ENCODE measurements at regions not wholly inside any gene's neighbourhood (a gene's known extent, or its start where the extent isn't known, plus 50 kb on each side); places are given as distances from the start of the nearest gene placed in this dataset.
A peak's percentile ranks its signal among the peaks of the same experiment; 100 is the strongest.
"Not testable (repeated sequence)": the region's sequence is repeated elsewhere in the genome, so short reads cannot be mapped to it uniquely, and the experiment has no call there.

DNA sequence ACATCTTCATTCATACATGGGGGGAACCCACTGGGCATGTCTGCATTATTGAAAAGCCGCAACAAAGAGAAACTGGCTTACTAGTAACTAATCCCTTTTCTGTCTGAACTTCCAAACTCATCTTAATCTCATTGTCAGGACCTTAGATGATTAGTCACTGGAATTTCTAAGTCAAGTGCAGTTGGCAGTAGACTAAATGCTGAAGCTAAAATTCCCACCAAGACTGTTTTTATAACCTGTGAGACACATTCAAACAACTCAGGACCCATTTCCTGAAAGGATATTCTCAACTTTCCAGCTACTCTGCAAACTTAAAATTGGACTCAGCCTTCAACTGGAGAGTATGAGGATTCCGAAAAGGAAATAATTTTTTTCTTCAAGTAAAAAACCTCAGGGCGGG lies 94.8 kb upstream of the SCAF8 start:
- DNase-seq = no peak

- not testable (repeated sequence) for DNase-seq
These were observed 94.0 kb upstream of the SCAF8 start for GRCh38 chr6:154639196-154639595.

DNA sequence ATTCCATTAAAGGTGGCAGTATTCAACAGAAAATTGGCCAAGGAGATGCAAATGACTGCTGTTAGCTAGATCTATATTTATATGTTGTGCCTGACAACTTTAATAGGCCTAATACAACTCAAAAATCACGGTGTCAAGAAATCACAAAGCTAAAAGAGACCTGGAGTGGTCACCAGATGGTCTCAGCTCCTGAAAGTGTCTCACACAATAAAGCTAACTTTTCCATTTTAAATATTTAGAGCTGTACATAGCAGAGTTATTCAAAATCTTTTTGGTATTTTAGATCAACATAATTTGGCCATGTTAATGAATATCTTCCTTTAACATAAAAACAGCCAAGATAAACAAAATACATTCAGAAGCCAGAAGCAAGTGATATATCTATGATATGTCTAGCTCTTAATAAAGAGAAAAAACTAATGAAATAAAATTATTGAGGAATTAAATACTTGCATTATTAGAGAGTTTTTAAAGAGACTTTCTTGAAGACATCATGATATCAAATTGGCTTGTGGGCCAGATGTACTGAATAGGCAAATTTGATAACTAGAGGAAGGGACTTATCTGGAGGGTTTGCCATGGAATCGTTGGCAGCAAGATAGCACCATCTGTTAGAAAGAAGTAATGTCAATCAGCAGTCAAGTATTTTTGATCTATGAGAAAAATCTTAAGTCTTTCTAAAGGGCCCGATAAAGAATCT lies 84.9 kb upstream of the SCAF8 start:
- DNase-seq = no peak

DNA sequence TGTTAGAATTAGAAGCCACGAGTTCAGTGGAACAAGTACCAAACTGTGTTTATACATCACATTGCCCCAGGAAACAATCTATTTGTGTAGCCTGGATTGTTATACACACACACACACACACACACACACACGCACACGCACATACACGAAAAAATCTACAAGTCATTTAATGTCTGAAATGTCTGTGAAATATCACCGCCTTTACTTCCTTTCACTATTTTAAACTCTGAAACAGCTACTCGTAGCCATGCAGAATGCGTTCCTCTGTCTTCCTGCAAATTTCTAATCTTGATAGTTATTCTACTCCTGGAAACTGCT lies 84.4 kb upstream of the SCAF8 start:
- DNase-seq = no peak

- DNase-seq = no peak
These were observed 83.5 kb upstream of the SCAF8 start for GRCh38 chr6:154649721-154650120.

DNA sequence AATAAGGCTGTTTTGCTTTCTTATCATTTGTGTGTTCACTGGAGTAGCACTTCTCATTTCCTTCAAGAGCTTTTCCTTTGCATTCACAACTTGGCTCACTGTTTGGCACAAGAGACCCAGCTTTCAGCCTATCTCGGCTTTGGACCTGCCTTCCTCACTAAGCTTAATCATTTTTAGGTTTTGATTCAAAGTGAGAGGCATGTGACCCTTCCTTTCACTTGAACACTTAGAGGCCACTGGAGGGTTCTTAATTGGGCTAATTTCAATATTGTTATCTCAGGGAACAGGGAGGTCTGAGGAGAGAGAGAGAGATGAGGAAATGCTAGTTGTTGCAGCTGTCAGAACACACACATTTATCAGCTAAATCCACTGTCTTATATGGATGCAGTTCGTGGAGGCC lies 82.9 kb upstream of the SCAF8 start:
- peak in 1 of 2 donors; percentile 7 for DNase-seq

- no peak for DNase-seq
These were observed 81.6 kb upstream of the SCAF8 start for GRCh38 chr6:154651656-154652055.

DNA sequence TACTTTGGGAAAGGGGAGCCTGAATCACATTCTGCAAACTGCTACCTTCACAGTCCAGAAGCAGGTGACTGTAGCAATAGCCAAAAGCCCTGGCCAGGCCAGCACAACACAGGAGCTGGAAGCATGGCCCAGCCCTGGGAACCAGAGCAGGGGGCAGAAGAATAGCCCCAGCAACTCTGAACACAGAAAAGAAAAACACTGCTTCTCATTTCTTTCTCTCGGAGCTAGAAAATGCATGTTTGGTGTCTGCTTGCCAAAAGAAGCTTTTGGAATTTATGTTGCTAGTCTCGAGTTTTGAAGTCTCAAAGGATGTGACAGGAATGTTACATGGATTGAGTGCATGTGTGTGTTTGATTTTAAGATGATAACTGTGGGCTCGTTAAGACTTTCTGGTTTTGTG lies 79.8 kb upstream of the SCAF8 start:
- no peak for DNase-seq

- no peak for DNase-seq
These were observed 79.4 kb upstream of the SCAF8 start for GRCh38 chr6:154653853-154654252.

DNA sequence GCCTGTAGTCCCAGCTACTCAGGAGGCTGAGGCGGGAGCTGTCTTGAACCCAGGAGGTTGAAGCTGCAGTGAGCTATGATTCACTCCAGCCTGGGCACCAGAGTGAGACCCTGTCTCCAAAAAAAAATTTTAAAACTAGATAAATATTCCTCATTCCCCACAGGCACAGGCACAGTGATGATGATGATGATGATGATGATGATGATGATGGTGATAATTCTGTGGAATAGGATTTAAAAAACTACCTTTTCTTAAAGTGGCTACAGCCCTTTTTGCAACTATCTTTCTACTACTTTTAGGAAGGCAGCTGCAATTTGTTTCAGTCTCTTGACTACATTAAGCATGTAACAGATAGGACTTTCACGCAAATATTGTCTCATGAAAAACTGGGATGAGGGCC lies 76.6 kb upstream of the SCAF8 start:
- DNase-seq = no peak

DNA sequence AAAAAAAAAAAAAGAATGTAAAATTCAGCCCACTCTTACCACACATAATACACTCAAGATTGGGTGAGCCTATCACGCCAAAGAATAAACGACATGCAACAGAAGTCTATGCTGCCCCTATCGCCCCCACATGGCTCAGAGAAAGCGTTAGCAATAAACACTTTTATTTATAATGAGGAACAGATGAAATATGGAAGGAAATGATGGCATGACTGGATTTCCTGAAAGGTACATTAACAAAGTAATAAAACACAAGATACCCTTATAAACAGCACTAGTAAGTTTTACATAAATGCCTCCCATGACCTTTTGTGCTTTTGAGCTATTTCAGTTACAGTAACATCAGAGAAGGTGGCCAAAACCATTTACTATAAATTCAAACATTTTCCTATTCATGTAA lies 71.4 kb upstream of the SCAF8 start:
- peak in 1 of 2 donors; percentile 12 for DNase-seq

- DNase-seq = no peak
These were observed 68.9 kb upstream of the SCAF8 start for GRCh38 chr6:154664287-154664686.

DNA sequence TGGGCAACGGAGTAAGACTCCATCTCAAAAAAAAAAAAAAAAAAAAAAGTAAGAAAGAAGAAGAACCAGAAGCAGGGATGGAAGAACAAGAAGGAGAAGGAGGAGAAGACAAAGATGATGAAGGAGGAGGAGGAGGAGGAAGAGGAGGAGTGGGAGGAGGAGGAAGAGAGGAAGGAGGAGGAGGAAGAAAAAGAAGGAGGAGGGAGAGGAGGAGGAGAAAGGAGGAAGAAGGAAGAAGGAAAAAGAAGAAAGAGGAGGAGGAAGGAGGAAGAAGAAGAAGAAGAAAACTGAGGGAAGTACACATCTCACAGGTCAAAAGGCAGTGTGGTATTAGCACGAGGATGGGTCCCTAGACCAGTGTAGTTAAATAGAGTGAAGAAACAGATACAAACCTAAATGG lies 65.1 kb upstream of the SCAF8 start:
- no peak for DNase-seq

DNA sequence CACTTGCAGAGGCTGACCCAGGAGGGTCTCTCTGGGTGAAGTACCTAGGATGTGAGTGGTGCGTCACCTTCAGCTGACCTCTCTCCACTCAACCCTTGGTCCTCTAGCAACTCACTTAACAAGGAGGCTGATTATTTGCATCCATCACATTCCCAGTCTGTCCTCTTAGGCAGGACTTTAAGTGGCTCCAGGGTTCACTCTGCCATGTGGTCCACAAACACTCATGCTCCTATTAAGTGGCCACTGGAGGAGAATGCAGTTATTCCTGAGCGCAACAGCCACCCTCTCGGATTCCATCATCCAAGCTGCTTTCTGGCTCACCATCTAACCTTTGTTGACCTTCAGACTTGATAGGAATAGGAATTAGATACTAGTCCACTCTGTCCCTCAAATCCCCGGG lies 61.1 kb upstream of the SCAF8 start:
- no peak for DNase-seq

DNA sequence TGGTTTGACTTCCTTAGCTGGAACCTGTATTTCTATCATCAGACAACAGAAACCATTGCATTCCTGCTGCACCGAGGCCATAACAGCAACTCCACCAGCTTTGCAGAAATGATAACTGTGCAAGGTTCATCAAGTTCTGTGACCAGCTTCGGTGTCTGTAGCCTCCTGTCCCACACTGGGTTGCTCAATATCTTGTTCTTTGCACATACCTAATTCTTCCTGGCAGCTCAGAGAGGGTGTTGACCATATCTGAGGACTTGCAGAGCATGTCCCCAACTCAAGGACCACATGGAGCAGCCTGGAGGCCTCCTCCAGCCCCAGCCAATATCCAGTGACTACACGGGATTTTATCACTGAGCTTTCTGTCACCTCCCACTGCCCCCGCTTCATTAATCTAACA lies 59.3 kb upstream of the SCAF8 start:
- DNase-seq = no peak

GRCh38 chr6:154675602-154676088 lies 57.6 kb upstream of the SCAF8 start:
- peak; percentile 26 to 94 for DNase-seq

DNA sequence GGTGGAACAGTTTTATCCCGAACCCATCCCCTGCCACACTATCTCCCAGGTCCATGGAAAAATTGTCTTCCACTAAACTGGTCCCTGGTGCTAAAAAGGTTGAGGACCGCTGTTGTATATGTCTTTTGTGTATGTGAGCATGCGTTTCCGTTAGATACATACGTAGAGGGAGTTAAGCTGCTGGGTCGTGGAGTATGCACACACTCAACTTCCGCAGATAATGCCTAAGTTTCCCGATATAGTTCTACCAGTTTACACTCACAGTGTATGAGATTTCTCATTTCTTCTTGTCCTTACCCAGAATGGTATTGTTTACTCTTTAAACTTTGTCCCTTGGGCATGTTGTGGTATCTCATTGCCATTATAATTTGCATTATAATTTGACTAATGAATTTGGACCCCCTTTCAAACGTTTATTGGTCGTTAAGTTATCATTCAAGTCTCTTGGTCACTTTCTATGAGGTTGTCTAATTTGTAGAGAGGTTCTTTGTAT lies 50.5 kb upstream of the SCAF8 start:
- no peak for DNase-seq

All from bone marrow (tissue), 2 donors.